SK-N-SH (cell line): ENCODE measurements at regions not wholly inside any gene's neighbourhood (a gene's known extent, or its start where the extent isn't known, plus 50 kb on each side); places are given as distances from the start of the nearest gene placed in this dataset.

Experiments used
- RAD21 ChIP-seq: IDR thresholded peaks from 2 replicates; pipeline ENCODE4 v1.6.1; 2012; ENCODE audit warnings: mild to moderate bottlenecking, low read length
- USF2 ChIP-seq: fragments of 150-350 bp; IDR thresholded peaks from 2 replicates; pipeline ENCODE4 v1.6.1; 2017; ENCODE audit warnings: antibody characterized with exemption, low read length, low read depth, borderline replicate concordance

- no peak for TF ChIP-seq RAD21
- no peak for TF ChIP-seq USF2
These were observed 133.0 kb downstream of the HRH4 start for GRCh38 chr18:24593401-24593800.
